ENCODE measurements at regions not wholly inside any gene's neighbourhood (a gene's known extent, or its start where the extent isn't known, plus 50 kb on each side); places are given as distances from the start of the nearest gene placed in this dataset.

GRCh38 chr3:193980326-193980725 is 155.6 kb upstream of the HES1 start:
- TF ChIP-seq POLR2A (IDR thresholded peaks at IDR 0.05; ENCODE audit: borderline replicate concordance, extremely low read depth, insufficient read depth, insufficient read length) (no peak), CTCF (IDR thresholded peaks at IDR 0.05 in 2 of 3, conservative IDR thresholded peaks at IDR 0.05 in 1 of 3; ENCODE audit: borderline replicate concordance in 1 of 3, insufficient read depth in 1 of 3, low read depth in 2 of 3, low read length in 2 of 3) (no peak), RAD21 (IDR thresholded peaks at IDR 0.05; ENCODE audit: low read depth) (no peak), EZH2 (IDR thresholded peaks at IDR 0.05) (no peak), CEBPB (IDR thresholded peaks at IDR 0.05; ENCODE audit: low read depth) (no peak), FOSL1 (IDR thresholded peaks at IDR 0.05; ENCODE audit: low read depth) (no peak), EZH2phosphoT487 (IDR thresholded peaks at IDR 0.05; ENCODE audit: borderline replicate concordance) (no peak)
